ENCODE measurements at regions not wholly inside any gene's neighbourhood (a gene's known extent, or its start where the extent isn't known, plus 50 kb on each side); places are given as distances from the start of the nearest gene placed in this dataset.
A peak's percentile ranks its signal among the peaks of the same experiment; 100 is the strongest.
"Not testable (repeated sequence)": the region's sequence is repeated elsewhere in the genome, so short reads cannot be mapped to it uniquely, and the experiment has no call there.

- no peak for DNase-seq (ENCODE audit: low spot score)
- ATAC-seq, result no peak
Observed at GRCh38 chrX:40883021-40883619, 147.8 kb upstream of the MED14 start.

GRCh38 chrX:40885989-40886388 lies 150.6 kb upstream of the MED14 start:
- DNase-seq (ENCODE audit: low spot score) (no peak), ATAC-seq (no peak)

GRCh38 chrX:40887476-40887875 lies 152.1 kb upstream of the MED14 start:
- ATAC-seq (no peak), DNase-seq (ENCODE audit: low spot score) (no peak)

GRCh38 chrX:40891798-40892197 lies 156.5 kb upstream of the MED14 start:
- ATAC-seq, result no peak
- DNase-seq (ENCODE audit: low spot score), result no peak

GRCh38 chrX:40893251-40893910 lies 158.0 kb upstream of the MED14 start:
- no peak for DNase-seq (ENCODE audit: low spot score)
- ATAC-seq, result no peak

- ATAC-seq, result no peak
Observed at GRCh38 chrX:40895246-40895645, 159.9 kb upstream of the MED14 start.

GRCh38 chrX:40897718-40898270 lies 162.5 kb upstream of the MED14 start:
- no peak for DNase-seq (ENCODE audit: low spot score)
- ATAC-seq, result no peak

More at GRCh38 chrX:40895246-40895645, 159.9 kb upstream of the MED14 start:
- DNase-seq (ENCODE audit: low spot score), result no peak

- not testable (repeated sequence) for ATAC-seq; DNase-seq (ENCODE audit: low spot score)
Observed at GRCh38 chrX:40904739-40905138, 169.4 kb upstream of the MED14 start.

GRCh38 chrX:40908026-40908425 lies 172.7 kb upstream of the MED14 start:
- no peak for ATAC-seq

GRCh38 chrX:40908857-40909475 lies 173.6 kb upstream of the MED14 start:
- no peak for DNase-seq (ENCODE audit: low spot score)
- no peak for ATAC-seq

More at GRCh38 chrX:40908026-40908425, 172.7 kb upstream of the MED14 start:
- DNase-seq (ENCODE audit: low spot score), result no peak

- ATAC-seq (no peak), DNase-seq (ENCODE audit: low spot score) (no peak)
Observed at GRCh38 chrX:40912166-40912565, 173.1 kb upstream of the USP9X start.

GRCh38 chrX:40912576-40912975 lies 172.7 kb upstream of the USP9X start:
- ATAC-seq, result no peak

GRCh38 chrX:40920351-40920750 lies 164.9 kb upstream of the USP9X start:
- ATAC-seq, result no peak
- no peak for DNase-seq (ENCODE audit: low spot score)

More at GRCh38 chrX:40912576-40912975, 172.7 kb upstream of the USP9X start:
- DNase-seq (ENCODE audit: low spot score), result no peak

- ATAC-seq, result no peak
Observed at GRCh38 chrX:40922307-40922706, 162.9 kb upstream of the USP9X start.

GRCh38 chrX:40926739-40927427 lies 158.4 kb upstream of the USP9X start:
- DNase-seq (ENCODE audit: low spot score); ATAC-seq: not testable (repeated sequence)

More at GRCh38 chrX:40922307-40922706, 162.9 kb upstream of the USP9X start:
- DNase-seq (ENCODE audit: low spot score), result no peak

- ATAC-seq (no peak), DNase-seq (ENCODE audit: low spot score) (no peak)
Observed at GRCh38 chrX:40928076-40928475, 157.2 kb upstream of the USP9X start.

GRCh38 chrX:40931921-40932320 lies 153.3 kb upstream of the USP9X start:
- DNase-seq (ENCODE audit: low spot score) (no peak), ATAC-seq (peak; percentile 47)

- no peak for DNase-seq (ENCODE audit: low spot score)
- peak; percentile 12 for ATAC-seq
Observed at GRCh38 chrX:40933132-40933705, 152.0 kb upstream of the USP9X start.

GRCh38 chrX:40933706-40934425 lies 151.4 kb upstream of the USP9X start:
- ATAC-seq (peak; percentile 61), DNase-seq (ENCODE audit: low spot score) (no peak)

GRCh38 chrX:40936827-40937226 lies 148.4 kb upstream of the USP9X start:
- no peak for ATAC-seq
- no peak for DNase-seq (ENCODE audit: low spot score)
